ENCODE measurements at regions not wholly inside any gene's neighbourhood (a gene's known extent, or its start where the extent isn't known, plus 50 kb on each side); places are given as distances from the start of the nearest gene placed in this dataset.

DNA sequence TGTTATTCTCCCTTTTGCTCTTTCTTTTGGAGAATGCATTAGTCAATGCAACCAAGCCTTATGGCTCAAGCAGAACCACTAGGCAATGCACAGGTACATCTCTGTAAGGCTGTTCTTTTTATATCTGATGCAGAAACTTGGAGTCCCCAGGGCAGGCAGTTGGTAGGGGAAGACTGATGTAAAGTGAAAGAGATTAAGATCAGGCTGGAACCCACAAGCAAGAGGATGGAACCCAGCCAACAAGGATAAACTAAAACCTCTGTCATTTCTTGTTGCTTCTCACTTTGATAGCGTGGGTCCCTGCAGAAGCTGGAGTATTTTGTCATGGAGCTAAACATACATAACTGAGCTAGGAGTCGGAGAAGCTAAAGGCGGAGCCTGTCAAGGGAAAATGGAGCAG lies 142.9 kb downstream of the GPAM start:
- no peaks in the 10 kb centered on the region for H3K79me2 ChIP-seq (ENCODE audit: control insufficient read depth in 1 of 2, insufficient read depth in 2 of 2, low read length in 2 of 2)
- H3K18ac ChIP-seq (ENCODE audit: extremely low read depth, low read length), result no peak overlapping the region
- no peaks in the 10 kb centered on the region for H4K20me1 ChIP-seq (replicated peaks in 1 of 2; ENCODE audit: control insufficient read depth in 1 of 2, insufficient read depth in 2 of 2, low read length in 2 of 2)
- FAIRE-seq (no peak), DNase-seq (ENCODE audit: low read depth in 1 of 2, low spot score in 2 of 2) (no peak)
- no peaks in the 10 kb centered on the region for H3K36me3 ChIP-seq (ENCODE audit: control insufficient read depth in 2 of 4, insufficient read depth in 4 of 4, low read length in 3 of 4)
- H3K14ac ChIP-seq (ENCODE audit: insufficient read length), result no peak overlapping the region
- H2AK5ac ChIP-seq (ENCODE audit: low read depth, low read length), result no peak overlapping the region
- H3K23me2 ChIP-seq (ENCODE audit: low read depth, low read length), result no peaks in the 10 kb centered on the region
- no peaks in the 10 kb centered on the region for H3K79me1 ChIP-seq (ENCODE audit: low read depth, low read length)
- H4K5ac ChIP-seq (ENCODE audit: insufficient read length, low read depth, low read length), result no peak overlapping the region
- H4K91ac ChIP-seq (replicated peaks; ENCODE audit: insufficient read length, low read length), result no peak overlapping the region
- no peak overlapping the region for H3K23ac ChIP-seq (ENCODE audit: insufficient read length)
- WGBS, 2 experiments (ENCODE audit: extremely low coverage in 1 of 2, insufficient coverage in 1 of 2, insufficient read length in 1 of 2, insufficient replicate concordance in 2 of 2, low coverage in 1 of 2, low lambda C conversion rate in 2 of 2, missing lambda C conversion rate in 1 of 2), result 97% methylated on average over 3 of the region's 3 CpGs; no CpG with 5 or more reads in 1 of the 2 experiments
- H3K4me1 ChIP-seq (replicated peaks in 1 of 4; ENCODE audit: control insufficient read depth in 3 of 4, insufficient read depth in 4 of 4, low read length in 3 of 4), result no peaks in the 10 kb centered on the region
- no peak overlapping the region for H3K4me2 ChIP-seq (ENCODE audit: insufficient read depth in 1 of 2, low read depth in 2 of 2, low read length in 2 of 2)
- no peaks in the 10 kb centered on the region for H3K27me3 ChIP-seq (replicated peaks in 1 of 4; ENCODE audit: control insufficient read depth in 3 of 4, extremely low read depth in 1 of 4, insufficient read depth in 3 of 4, low read length in 3 of 4)
- no peak overlapping the region for H3K56ac ChIP-seq (replicated peaks; ENCODE audit: insufficient read length, low read depth, low read length)
- no peak overlapping the region for H2BK15ac ChIP-seq (ENCODE audit: low read length)
- no peaks in the 10 kb centered on the region for H3K9me3 ChIP-seq (ENCODE audit: insufficient read depth in 2 of 2, low read depth in 1 of 2, low read length in 1 of 2)
- H3K4ac ChIP-seq (replicated peaks; ENCODE audit: insufficient read length, low read depth, low read length), result no peak overlapping the region
- H2AFZ ChIP-seq (ENCODE audit: low read length), result no peak overlapping the region
- POLR2A ChIA-PET (ENCODE audit: partially characterized antibody), result no interaction called here
- H3K9ac ChIP-seq (replicated peaks in 1 of 4; ENCODE audit: extremely low read depth in 1 of 4, low read depth in 3 of 4, low read length in 3 of 4), result no peak overlapping the region
- H2BK5ac ChIP-seq (ENCODE audit: low read depth, low read length), result no peak overlapping the region
- no peak overlapping the region for H2BK120ac ChIP-seq (replicated peaks; ENCODE audit: low read depth, low read length)
- no peak overlapping the region for H3K4me3 ChIP-seq (ENCODE audit: extremely low read depth in 1 of 4, insufficient read depth in 2 of 4, low read depth in 3 of 4, low read length in 4 of 4)
- CTCF ChIA-PET (ENCODE audit: partially characterized antibody), result no interaction called here
- no peak overlapping the region for H2BK12ac ChIP-seq (ENCODE audit: low read depth, low read length)
- TF ChIP-seq SAP30 (IDR thresholded peaks at IDR 0.05; ENCODE audit: insufficient read depth, insufficient replicate concordance, low read length) (no peak), POLR2A (IDR thresholded peaks at IDR 0.05; ENCODE audit: control extremely low read depth in 1 of 2, low read depth in 2 of 2, low read length in 2 of 2) (no peak), KDM1A (IDR thresholded peaks at IDR 0.05; ENCODE audit: borderline replicate concordance, low read length) (no peak), CBX5 (IDR thresholded peaks at IDR 0.05; ENCODE audit: low read depth, low read length) (no peak), KDM5A (IDR thresholded peaks at IDR 0.05; ENCODE audit: low read length) (no peak), TCF12 (IDR thresholded peaks at IDR 0.05; ENCODE audit: low read depth, low read length) (no peak), SP4 (IDR thresholded peaks at IDR 0.05; ENCODE audit: low read length) (no peak), ASH2L (IDR thresholded peaks at IDR 0.05; ENCODE audit: low read length) (no peak), ZNF274 (IDR thresholded peaks at IDR 0.05; ENCODE audit: borderline replicate concordance, extremely low read depth, low read length) (no peak), SUZ12 (IDR thresholded peaks at IDR 0.05; ENCODE audit: low read length) (no peak), RBBP5 (IDR thresholded peaks at IDR 0.05; ENCODE audit: borderline replicate concordance, low read depth, low read length) (no peak)
- TF ChIP-seq, protein P1, sequence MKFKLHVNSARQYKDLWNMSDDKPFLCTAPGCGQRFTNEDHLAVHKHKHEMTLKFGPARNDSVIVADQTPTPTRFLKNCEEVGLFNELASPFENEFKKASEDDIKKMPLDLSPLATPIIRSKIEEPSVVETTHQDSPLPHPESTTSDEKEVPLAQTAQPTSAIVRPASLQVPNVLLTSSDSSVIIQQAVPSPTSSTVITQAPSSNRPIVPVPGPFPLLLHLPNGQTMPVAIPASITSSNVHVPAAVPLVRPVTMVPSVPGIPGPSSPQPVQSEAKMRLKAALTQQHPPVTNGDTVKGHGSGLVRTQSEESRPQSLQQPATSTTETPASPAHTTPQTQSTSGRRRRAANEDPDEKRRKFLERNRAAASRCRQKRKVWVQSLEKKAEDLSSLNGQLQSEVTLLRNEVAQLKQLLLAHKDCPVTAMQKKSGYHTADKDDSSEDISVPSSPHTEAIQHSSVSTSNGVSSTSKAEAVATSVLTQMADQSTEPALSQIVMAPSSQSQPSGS (IDR thresholded peaks at IDR 0.05; ENCODE audit: low read length), result no peak
- H2BK20ac ChIP-seq (ENCODE audit: low read length), result no peak overlapping the region
- H4K8ac ChIP-seq (ENCODE audit: extremely low read depth, insufficient read depth, low read length), result no peak overlapping the region
- no peak overlapping the region for H3K27ac ChIP-seq (ENCODE audit: low read depth, low read length)

Data from H1 (cell line).